Activated CD8-positive, alpha-beta memory T cell treated with anti-CD3 and anti-CD28 coated beads, Interleukin-2, amount 50 U/mL, for 4 hours (primary cell): ENCODE measurements at regions not wholly inside any gene's neighbourhood (a gene's known extent, or its start where the extent isn't known, plus 50 kb on each side); places are given as distances from the start of the nearest gene placed in this dataset.

Experiments used
- DNase-seq: peaks from one replicate; pipeline ENCODE4 v3.0.0-alpha.2; 2020

GRCh38 chr1:87512431-87512830, 183.8 kb downstream of the LMO4 start:
- no peak for DNase-seq

- DNase-seq, result no peak
These were observed 184.6 kb downstream of the LMO4 start for GRCh38 chr1:87513255-87513654.

GRCh38 chr1:87513966-87514660, 185.4 kb downstream of the LMO4 start:
- no peak for DNase-seq

GRCh38 chr1:87515781-87516180, 187.1 kb downstream of the LMO4 start:
- DNase-seq, result no peak

DNA sequence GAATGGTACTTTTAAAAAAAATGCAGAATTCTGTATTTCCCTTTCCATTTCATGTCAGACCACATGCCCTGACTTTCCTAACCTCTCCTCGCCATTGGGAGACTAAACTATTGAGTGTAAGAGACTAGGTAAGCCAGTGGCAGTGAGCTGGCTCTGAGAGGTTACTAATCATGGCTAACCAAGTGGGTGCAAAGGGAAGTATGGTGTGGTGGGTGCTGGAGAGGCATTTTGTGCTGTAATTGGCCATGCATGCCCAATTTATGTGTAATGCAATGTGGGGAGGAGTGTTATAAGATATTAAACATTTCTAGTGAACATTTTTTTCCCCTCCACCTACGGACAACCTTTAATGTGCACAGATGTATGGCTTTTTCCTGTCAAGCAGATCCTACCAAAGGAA, 190.1 kb downstream of the LMO4 start:
- DNase-seq, result no peak

- DNase-seq, result no peak
These were observed 192.8 kb downstream of the LMO4 start for GRCh38 chr1:87521452-87521851.

GRCh38 chr1:87523466-87523865, 194.8 kb downstream of the LMO4 start:
- DNase-seq, result no peak

DNA sequence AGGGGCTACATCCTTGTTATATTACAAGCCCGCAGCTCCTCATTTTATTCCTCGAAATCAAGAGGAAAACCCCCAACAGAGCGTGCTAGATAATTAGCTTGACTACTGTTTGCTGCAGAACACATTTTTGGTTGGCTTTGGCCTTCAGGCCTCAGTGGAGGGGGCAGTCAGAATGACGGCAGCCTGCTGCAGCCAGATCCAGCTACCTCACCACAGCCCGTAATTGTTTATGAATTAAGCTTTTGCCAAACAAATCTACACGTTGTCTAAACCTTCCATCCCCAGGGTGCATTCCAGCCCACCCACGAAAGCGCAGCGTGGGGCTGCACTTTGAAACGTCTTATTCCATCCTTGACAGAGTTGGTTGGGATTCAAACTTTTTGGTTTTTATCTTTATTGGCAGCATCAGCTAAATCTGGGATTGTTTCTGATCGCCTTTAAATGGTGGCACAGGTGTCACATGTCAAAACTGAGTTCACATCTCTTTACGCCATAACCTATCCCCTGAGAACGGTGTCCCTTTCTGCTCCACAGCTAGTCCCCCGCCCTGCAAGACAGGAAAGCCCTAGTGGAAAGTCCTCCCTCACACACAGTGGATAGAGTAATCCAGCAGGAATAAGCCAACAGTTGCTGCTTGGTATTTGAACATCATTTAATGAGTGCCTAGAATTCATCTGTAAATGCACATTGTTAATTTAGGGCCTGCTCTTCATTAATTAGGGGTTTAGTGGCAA, 195.5 kb downstream of the LMO4 start:
- DNase-seq, result no peak

DNA sequence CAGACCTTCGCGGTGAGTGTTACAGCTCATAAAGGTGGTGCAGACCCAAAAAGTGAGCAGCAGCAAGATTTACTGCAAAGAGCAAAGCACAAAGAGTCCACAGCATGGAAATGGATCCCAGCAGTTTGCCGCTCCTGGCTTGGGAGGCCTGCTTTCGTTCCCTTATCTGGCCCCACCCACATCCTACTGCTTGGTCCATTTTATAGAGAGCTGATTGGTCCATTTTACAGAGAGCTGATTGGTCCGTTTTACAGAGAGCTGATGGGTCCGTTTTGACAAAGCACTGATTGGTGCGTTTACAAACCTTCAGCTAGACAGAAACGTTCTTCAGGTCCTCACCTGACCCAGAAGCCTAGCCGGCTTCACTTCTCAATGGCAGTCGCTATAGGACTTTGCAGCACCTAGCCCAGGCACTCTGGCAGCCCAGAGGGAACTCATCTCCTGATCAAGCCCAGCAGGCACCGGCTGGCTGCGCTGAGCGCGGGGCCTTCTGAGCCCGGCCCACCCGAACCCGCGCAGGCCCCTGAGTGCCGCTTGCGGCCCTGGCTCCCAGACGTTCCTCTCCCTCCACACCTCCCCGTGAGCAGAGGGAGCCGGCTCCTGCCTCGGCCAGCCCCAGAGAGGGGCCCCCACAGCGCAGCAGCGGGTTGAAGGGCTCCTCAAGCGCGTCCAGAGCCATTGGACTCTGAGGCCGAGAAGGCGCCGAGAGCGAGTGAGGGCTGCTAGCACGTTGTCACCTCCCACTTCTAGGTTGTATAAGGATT, 200.3 kb downstream of the LMO4 start:
- no peak for DNase-seq

DNA sequence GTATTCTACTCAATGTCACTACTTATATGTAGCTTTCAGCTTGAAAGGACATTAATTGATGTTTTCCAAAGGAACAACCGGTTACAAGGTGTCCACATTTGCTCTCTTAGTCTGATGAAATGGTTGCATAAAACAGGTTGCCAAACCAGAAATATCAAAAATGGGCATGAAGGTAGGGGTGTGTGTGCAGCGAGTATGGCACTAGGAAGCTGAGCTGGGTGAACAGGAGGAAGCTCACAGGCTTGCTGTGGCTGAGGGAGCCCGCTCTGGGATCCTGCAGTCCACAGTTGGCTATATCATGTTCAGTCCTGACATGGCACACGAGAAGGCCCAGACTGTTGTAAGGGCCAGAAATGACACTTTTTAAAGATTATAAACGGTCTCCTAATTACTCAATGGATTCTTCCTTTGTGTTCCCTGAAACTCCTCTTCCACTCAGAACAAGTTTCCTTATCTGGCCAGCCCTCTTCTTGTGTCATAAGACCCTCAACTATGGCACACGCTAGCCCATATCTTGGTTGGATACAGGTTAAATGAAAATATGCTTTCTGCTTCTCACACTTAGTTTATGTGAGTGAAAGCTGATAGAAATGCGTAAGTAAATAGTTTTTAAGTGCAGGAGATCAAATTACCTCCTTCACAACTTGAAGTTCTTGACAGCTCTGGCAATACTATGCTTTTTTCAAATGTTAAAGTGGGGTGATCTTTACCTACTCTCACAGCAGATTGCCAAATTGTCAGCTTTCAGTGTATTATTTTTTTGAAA, 201.5 kb downstream of the LMO4 start:
- DNase-seq, result no peak

DNA sequence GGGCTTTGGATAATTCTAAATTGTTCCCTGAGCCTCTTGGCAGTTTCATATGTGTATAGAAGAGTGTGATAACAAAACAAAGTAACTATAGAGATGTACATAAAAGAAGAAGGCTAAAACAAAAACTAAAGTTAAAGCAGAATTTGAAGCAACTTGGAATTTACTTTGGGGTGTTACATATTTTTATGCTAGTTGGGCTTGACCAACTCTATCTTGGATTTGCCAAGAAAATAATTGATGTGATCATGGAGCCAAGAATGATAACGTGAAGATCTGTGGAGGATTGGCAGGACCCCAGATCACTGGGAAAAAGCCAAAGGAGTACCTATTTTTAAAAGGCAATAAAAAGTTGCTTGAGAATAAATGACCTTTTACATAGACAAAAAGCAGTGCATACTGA, 206.9 kb downstream of the LMO4 start:
- DNase-seq, result no peak

- DNase-seq, result no peak
These were observed 210.5 kb downstream of the LMO4 start for GRCh38 chr1:87539147-87539546.

- DNase-seq, result no peak
These were observed 214.0 kb downstream of the LMO4 start for GRCh38 chr1:87542697-87543096.

GRCh38 chr1:87549738-87550137, 221.1 kb downstream of the LMO4 start:
- no peak for DNase-seq

DNA sequence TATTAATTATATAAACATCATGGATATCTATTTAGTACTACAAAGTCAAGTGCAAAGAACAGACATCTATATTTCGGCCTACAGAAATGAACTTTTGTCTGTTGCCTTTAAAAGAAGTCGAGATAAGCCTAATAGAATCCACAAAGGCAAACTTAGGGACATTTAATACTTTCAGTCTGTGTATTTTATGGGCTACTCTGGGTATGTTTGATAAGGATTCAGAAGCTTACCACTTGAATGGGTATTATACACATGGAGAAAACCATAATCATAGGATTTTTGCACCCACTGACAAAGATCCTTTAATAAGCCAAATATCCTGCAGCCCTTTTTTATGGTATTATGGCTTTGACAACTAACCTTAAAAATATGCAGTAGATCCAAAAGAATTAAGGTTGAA, 224.8 kb downstream of the LMO4 start:
- DNase-seq, result no peak

GRCh38 chr1:87555366-87555765, 226.7 kb downstream of the LMO4 start:
- DNase-seq, result no peak

DNA sequence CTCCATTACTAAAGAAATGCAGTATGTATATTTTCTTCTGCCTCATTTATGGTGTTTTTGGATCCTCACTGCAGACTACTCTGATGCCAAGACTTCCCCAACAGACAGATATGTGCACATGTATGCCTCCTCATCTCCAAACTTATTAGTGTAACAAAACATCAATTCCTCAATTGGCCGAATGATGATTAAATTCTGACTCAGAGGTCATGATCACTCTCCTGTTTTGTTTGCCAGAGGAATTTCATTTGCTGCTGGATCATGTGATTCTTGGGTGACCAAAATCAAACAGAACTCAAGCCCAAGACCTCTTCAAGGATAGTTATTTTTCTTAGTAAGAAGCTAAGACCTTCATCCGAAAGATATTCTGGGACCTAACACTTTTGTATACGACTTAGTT, 227.6 kb downstream of the LMO4 start:
- no peak for DNase-seq

DNA sequence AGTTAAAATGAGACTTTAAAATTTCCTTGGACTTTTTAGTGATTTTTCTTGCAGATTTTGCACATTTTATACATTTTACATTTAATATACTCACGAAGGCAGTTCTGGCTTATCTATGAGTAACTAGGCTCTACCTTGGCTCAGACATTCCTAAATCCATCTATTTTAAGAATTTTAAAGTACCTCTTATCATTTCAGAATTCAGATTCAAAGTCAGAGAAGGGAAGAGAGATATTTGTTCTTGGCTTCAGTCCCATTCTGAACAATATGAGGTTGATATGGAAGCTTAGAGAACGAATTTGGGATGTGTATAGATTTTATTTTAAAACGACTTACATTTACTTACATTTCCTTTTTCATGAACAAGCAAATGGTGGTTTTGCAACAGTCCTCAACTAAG, 230.2 kb downstream of the LMO4 start:
- no peak for DNase-seq

- no peak for DNase-seq
These were observed 231.5 kb downstream of the LMO4 start for GRCh38 chr1:87560137-87560536.

- no peak for DNase-seq
These were observed 232.1 kb downstream of the LMO4 start for GRCh38 chr1:87560601-87561360.

- DNase-seq, result no peak
These were observed 234.5 kb downstream of the LMO4 start for GRCh38 chr1:87563211-87563610.

GRCh38 chr1:87565861-87566260, 237.2 kb downstream of the LMO4 start:
- DNase-seq, result no peak
